Keratinocyte (primary cell): ENCODE measurements at regions not wholly inside any gene's neighbourhood (a gene's known extent, or its start where the extent isn't known, plus 50 kb on each side); places are given as distances from the start of the nearest gene placed in this dataset.

Source experiments
- DNase-seq: peaks from one replicate; pipeline ENCODE4 v3.0.0-alpha.2; 2011; ENCODE audit warnings: low read depth, missing footprints, low spot score
- FAIRE-seq: peaks from 2 replicates; lab custom pipeline; 2011; peaks lifted over from hg19 to GRCh38; lab: Jason Lieb, UNC
- H2AFZ ChIP-seq: 2 replicates; pipeline ENCODE4 v1.6.0; 2012; ENCODE audit warnings: low read length, control low read depth, inconsistent platforms; ENCODE audit not compliant: control insufficient read depth
- H3K27ac ChIP-seq: 2 replicates; pipeline ENCODE4 v1.5.1; 2011; ENCODE audit warnings: low read length; ENCODE audit not compliant: control insufficient read depth, insufficient read depth
- H3K27me3 ChIP-seq: 3 replicates; pipeline ENCODE4 v1.6.0; 2011; ENCODE audit warnings: low read length; ENCODE audit not compliant: control insufficient read depth, insufficient read depth; ENCODE audit errors: extremely low read depth
- H3K36me3 ChIP-seq, 2 experiments: 2 replicates in 1 of 2; 3 replicates in 1 of 2; pipeline ENCODE4 v1.5.1; 2011; ENCODE audit warnings: low read length in 2 of 2, mild to moderate bottlenecking in 1 of 2; ENCODE audit not compliant: control insufficient read depth in 2 of 2, insufficient read depth in 2 of 2; ENCODE audit errors: extremely low read depth in 1 of 2
- H3K4me1 ChIP-seq: 3 replicates; pipeline ENCODE4 v1.5.1; 2011; ENCODE audit warnings: low read length; ENCODE audit not compliant: control insufficient read depth, insufficient read depth; ENCODE audit errors: extremely low read depth
- H3K4me2 ChIP-seq: 3 replicates; pipeline ENCODE4 v1.6.0; 2011; ENCODE audit warnings: low read depth, low read length; ENCODE audit not compliant: control insufficient read depth, insufficient read depth; ENCODE audit errors: extremely low read depth
- H3K4me3 ChIP-seq, 3 experiments: fragments of 200-600 bp in 1 of 3; sonication (generic) in 1 of 3; 2 replicates in 2 of 3; 3 replicates in 1 of 3; pipeline ENCODE4 v1.5.1; 2011 to 2016; ENCODE audit warnings: low read length in 3 of 3, mild to moderate bottlenecking in 3 of 3, control low read depth in 2 of 3, inconsistent platforms in 1 of 3, low read depth in 1 of 3, mixed read lengths in 1 of 3, mixed run types in 1 of 3, moderate library complexity in 1 of 3; ENCODE audit not compliant: control insufficient read depth in 2 of 3, insufficient read depth in 2 of 3; ENCODE audit errors: extremely low read depth in 1 of 3
- H3K79me2 ChIP-seq: 2 replicates; pipeline ENCODE4 v1.6.0; 2012; ENCODE audit warnings: low read length; ENCODE audit not compliant: control insufficient read depth, insufficient read depth
- H3K9ac ChIP-seq: 3 replicates; pipeline ENCODE4 v1.6.0; 2011; ENCODE audit warnings: low read length; ENCODE audit not compliant: control insufficient read depth, insufficient read depth; ENCODE audit errors: extremely low read depth
- H3K9me1 ChIP-seq: 3 replicates; pipeline ENCODE4 v1.6.0; 2011; ENCODE audit warnings: low read length; ENCODE audit not compliant: control insufficient read depth, insufficient read depth; ENCODE audit errors: extremely low read depth
- H3K9me3 ChIP-seq: 2 replicates; pipeline ENCODE4 v1.5.1; 2012; ENCODE audit warnings: low read depth, low read length; ENCODE audit not compliant: control insufficient read depth
- H4K20me1 ChIP-seq: 3 replicates; pipeline ENCODE4 v1.6.0; 2011; ENCODE audit warnings: low read length; ENCODE audit not compliant: control insufficient read depth, insufficient read depth; ENCODE audit errors: extremely low read depth
- CTCF ChIP-seq, 3 experiments: IDR thresholded peaks in 1 of 3; conservative IDR thresholded peaks in 1 of 3; optimal IDR thresholded peaks in 1 of 3; 2 replicates in 2 of 3; 3 replicates in 1 of 3; pipeline versions ENCODE3 to v1.5.1; 2011; ENCODE audit warnings: low read length in 3 of 3, mild to moderate bottlenecking in 3 of 3, moderate library complexity in 2 of 3, control low read depth in 1 of 3, inconsistent platforms in 1 of 3; ENCODE audit not compliant: insufficient read depth in 2 of 3; ENCODE audit errors: extremely low read depth in 1 of 3
- EZH2 ChIP-seq: IDR thresholded peaks from one replicate; pipeline ENCODE4 v1.6.1; 2012; ENCODE audit warnings: inconsistent platforms, mild to moderate bottlenecking, low read length, moderate library complexity
- dilution Hi-C: fragments of 300-500 bp; cut with MboI; formaldehyde crosslinking; loops from one replicate; pipeline ENCODE4 v1.7.0; 2020; ENCODE audit warnings: low sequenced_read_pairs; ENCODE audit not compliant: extremely low pct_ligation_motif_present

GRCh38 chr17:77312786-77313599 lies 172.2 kb downstream of the SEC14L1 start:
- Histone ChIP-seq H3K9ac (no peak overlapping the region), H3K9me1 (peaks cover 15% of the 10 kb centered on the region), H2AFZ (no peak overlapping the region), H4K20me1 (peaks cover 43% of the 10 kb centered on the region), H3K9me3 (no peaks in the 10 kb centered on the region), H3K4me1 (peaks cover 26% of the 10 kb centered on the region), H3K79me2 (peaks cover 84% of the 10 kb centered on the region), H3K4me3 (no peak overlapping the region), H3K27me3 (no peaks in the 10 kb centered on the region), H3K27ac (no peak overlapping the region), H3K36me3 (peaks cover 39 to 57% of the 10 kb centered on the region in 2 experiments), H3K4me2 (no peak overlapping the region)
- TF ChIP-seq EZH2 (no peak), CTCF (optimal IDR thresholded peaks at IDR 0.05 in 1 of 3, IDR thresholded peaks at IDR 0.05 in 1 of 3, conservative IDR thresholded peaks at IDR 0.05 in 1 of 3; ENCODE audit: extremely low read depth in 1 of 3, insufficient read depth in 2 of 3, low read length in 3 of 3) (no peak)
- dilution Hi-C loops, result no loop called here
- FAIRE-seq, result no peak
- no peak for DNase-seq

GRCh38 chr17:77313831-77314230 lies 173.1 kb downstream of the SEC14L1 start:
- Histone ChIP-seq H3K9ac (no peak overlapping the region), H2AFZ (no peak overlapping the region), H3K9me3 (no peaks in the 10 kb centered on the region), H3K9me1 (peaks cover 11% of the 10 kb centered on the region), H4K20me1 (peaks cover 41% of the 10 kb centered on the region), H3K4me2 (no peak overlapping the region), H3K27ac (no peak overlapping the region), H3K27me3 (no peaks in the 10 kb centered on the region), H3K4me3 (no peak overlapping the region), H3K79me2 (peaks cover 84% of the 10 kb centered on the region), H3K4me1 (peaks cover 27% of the 10 kb centered on the region), H3K36me3 (peaks cover 35 to 51% of the 10 kb centered on the region in 2 experiments)
- dilution Hi-C loops, result no loop called here
- FAIRE-seq (no peak), DNase-seq (no peak)
- TF ChIP-seq CTCF (optimal IDR thresholded peaks at IDR 0.05 in 1 of 3, IDR thresholded peaks at IDR 0.05 in 1 of 3, conservative IDR thresholded peaks at IDR 0.05 in 1 of 3; ENCODE audit: extremely low read depth in 1 of 3, insufficient read depth in 2 of 3, low read length in 3 of 3) (no peak), EZH2 (no peak)
